Progenitor cell of endocrine pancreas (in vitro differentiated cells): ENCODE measurements at regions not wholly inside any gene's neighbourhood (a gene's known extent, or its start where the extent isn't known, plus 50 kb on each side); places are given as distances from the start of the nearest gene placed in this dataset.

Experiments used
- DNase-seq: peaks from one replicate; pipeline ENCODE4 v3.0.0; 2021; ENCODE audit warnings: low spot score; ENCODE audit not compliant: unreplicated experiment
- H3K27ac Mint-ChIP-seq: 2 replicates; pipeline ENCODE4 v1.8.0; 2021; ENCODE audit warnings: mild to moderate bottlenecking, moderate library complexity, mixed read lengths
- H3K27me3 Mint-ChIP-seq: 2 replicates; pipeline ENCODE4 v1.8.0; 2021; ENCODE audit warnings: mixed read lengths
- H3K36me3 Mint-ChIP-seq: 2 replicates; pipeline ENCODE4 v1.8.0; 2022; ENCODE audit warnings: mixed read lengths; ENCODE audit not compliant: insufficient read depth
- H3K4me1 Mint-ChIP-seq: 2 replicates; pipeline ENCODE4 v1.8.0; 2021; ENCODE audit warnings: low read depth, mixed read lengths
- H3K4me3 Mint-ChIP-seq: 2 replicates; pipeline ENCODE4 v1.8.0; 2021; ENCODE audit warnings: low read depth, mild to moderate bottlenecking, moderate library complexity, mixed read lengths
- H3K9me3 Mint-ChIP-seq: 2 replicates; pipeline ENCODE4 v1.8.0; 2021; ENCODE audit warnings: low read depth, mixed read lengths
- TF ChIP-seq, protein P1 (sequence below): fragments of 200-600 bp; sonication (generic); IDR thresholded peaks from one replicate; pipeline ENCODE4 v1.5.0; 2021; ENCODE audit warnings: antibody characterized with exemption, mild to moderate bottlenecking; ENCODE audit not compliant: unreplicated experiment

DNA sequence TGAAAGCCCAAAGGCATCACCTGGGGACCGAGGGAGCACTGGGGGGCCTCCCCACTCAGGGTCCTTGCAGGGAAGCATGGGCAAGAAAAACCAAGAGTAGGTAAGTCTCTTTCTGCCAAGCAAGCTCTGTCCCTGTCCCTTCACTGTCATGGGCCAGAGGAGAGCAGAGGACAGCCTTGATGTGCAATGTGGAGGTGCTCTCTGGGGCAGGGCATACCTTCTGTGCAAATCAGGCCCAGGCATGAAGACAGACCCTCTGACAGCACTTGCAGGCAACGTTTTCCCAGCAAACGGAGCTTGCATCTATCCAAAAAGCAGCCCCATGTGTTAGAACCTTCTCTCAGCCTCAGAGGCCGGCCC, 192.5 kb upstream of the PWP1 start:
- TF ChIP-seq, protein P1, sequence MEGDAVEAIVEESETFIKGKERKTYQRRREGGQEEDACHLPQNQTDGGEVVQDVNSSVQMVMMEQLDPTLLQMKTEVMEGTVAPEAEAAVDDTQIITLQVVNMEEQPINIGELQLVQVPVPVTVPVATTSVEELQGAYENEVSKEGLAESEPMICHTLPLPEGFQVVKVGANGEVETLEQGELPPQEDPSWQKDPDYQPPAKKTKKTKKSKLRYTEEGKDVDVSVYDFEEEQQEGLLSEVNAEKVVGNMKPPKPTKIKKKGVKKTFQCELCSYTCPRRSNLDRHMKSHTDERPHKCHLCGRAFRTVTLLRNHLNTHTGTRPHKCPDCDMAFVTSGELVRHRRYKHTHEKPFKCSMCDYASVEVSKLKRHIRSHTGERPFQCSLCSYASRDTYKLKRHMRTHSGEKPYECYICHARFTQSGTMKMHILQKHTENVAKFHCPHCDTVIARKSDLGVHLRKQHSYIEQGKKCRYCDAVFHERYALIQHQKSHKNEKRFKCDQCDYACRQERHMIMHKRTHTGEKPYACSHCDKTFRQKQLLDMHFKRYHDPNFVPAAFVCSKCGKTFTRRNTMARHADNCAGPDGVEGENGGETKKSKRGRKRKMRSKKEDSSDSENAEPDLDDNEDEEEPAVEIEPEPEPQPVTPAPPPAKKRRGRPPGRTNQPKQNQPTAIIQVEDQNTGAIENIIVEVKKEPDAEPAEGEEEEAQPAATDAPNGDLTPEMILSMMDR, result no peak
- Mint-ChIP-seq H3K27me3 (peaks cover 24% of the 10 kb centered on the region), H3K27ac (no peak overlapping the region), H3K4me3 (no peak overlapping the region), H3K9me3 (no peaks in the 10 kb centered on the region), H3K4me1 (no peaks in the 10 kb centered on the region), H3K36me3 (no peaks in the 10 kb centered on the region)
- DNase-seq, result no peak

- H3K27me3 Mint-ChIP-seq, result peaks cover 24% of the 10 kb centered on the region
- DNase-seq, result no peak
- no peaks in the 10 kb centered on the region for H3K9me3 Mint-ChIP-seq
- H3K36me3 Mint-ChIP-seq, result no peaks in the 10 kb centered on the region
- no peak overlapping the region for H3K4me3 Mint-ChIP-seq
- no peaks in the 10 kb centered on the region for H3K4me1 Mint-ChIP-seq
- H3K27ac Mint-ChIP-seq, result no peak overlapping the region
- TF ChIP-seq, protein P1, result no peak
Measured at GRCh38 chr12:107493666-107494065, 191.9 kb upstream of the PWP1 start.

GRCh38 chr12:107494331-107494730, 191.3 kb upstream of the PWP1 start:
- no peaks in the 10 kb centered on the region for H3K9me3 Mint-ChIP-seq
- no peaks in the 10 kb centered on the region for H3K36me3 Mint-ChIP-seq
- no peak overlapping the region for H3K4me3 Mint-ChIP-seq
- H3K27me3 Mint-ChIP-seq, result peaks cover 24% of the 10 kb centered on the region
- H3K4me1 Mint-ChIP-seq, result no peaks in the 10 kb centered on the region
- TF ChIP-seq, protein P1, result no peak
- no peak for DNase-seq
- H3K27ac Mint-ChIP-seq, result no peak overlapping the region

DNA sequence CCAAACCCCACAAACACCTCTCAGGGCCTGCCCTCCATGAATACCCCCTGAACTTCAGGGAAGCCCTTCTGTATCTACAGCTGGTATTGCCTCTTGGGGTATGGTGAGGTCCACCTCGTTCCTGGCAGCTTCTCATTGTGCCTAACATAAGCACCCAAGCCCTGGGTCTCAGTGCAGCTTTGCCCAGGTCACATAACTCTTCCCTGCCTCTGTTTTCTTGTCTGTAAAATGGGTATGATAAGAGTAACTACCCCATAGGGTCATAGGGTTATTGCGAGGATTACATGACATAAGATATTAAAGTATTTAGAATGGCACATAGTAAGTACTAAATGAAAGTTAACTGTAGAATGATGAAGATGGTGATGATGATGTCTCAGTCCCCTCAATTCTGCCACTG, 190.0 kb upstream of the PWP1 start:
- Mint-ChIP-seq H3K27me3 (peaks cover 26% of the 10 kb centered on the region), H3K4me1 (no peaks in the 10 kb centered on the region), H3K4me3 (no peak overlapping the region), H3K27ac (no peak overlapping the region), H3K9me3 (no peaks in the 10 kb centered on the region), H3K36me3 (no peaks in the 10 kb centered on the region)
- no peak for DNase-seq
- TF ChIP-seq, protein P1, result no peak

DNA sequence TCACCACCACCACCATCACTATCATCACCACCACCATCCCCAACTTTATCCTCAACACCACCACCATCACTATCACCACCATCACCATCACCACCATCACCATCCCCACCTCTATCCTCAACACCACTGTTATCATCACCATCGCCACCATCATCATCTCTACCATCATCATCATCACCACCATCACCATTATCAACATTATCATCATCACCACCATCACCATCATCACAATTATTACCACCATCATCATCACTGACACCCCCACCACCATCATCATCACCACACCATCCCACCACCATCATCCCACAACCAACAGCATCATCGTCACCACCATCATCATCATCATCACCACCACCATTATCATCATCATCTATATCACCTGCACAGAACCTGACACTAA, 188.4 kb upstream of the PWP1 start:
- H3K27me3 Mint-ChIP-seq, result peaks cover 33% of the 10 kb centered on the region
- no peaks in the 10 kb centered on the region for H3K4me1 Mint-ChIP-seq
- H3K4me3 Mint-ChIP-seq, result no peak overlapping the region
- H3K9me3 Mint-ChIP-seq, result no peaks in the 10 kb centered on the region
- H3K27ac Mint-ChIP-seq, result no peak overlapping the region
- TF ChIP-seq, protein P1, result no peak
- DNase-seq, result no peak
- H3K36me3 Mint-ChIP-seq, result no peaks in the 10 kb centered on the region
